Fibroblast of lung (primary cell): ENCODE measurements at regions not wholly inside any gene's neighbourhood (a gene's known extent, or its start where the extent isn't known, plus 50 kb on each side); places are given as distances from the start of the nearest gene placed in this dataset.
"Not testable (repeated sequence)": the region's sequence is repeated elsewhere in the genome, so short reads cannot be mapped to it uniquely, and the experiment has no call there.

Experiments used
- CTCF ChIP-seq, 2 donors: IDR thresholded peaks in 1 of 2; conservative IDR thresholded peaks in 1 of 2; 1 replicate in 1 of 2; 2 replicates in 1 of 2; pipeline ENCODE4 v1.5.1; 2011 to 2012; ENCODE audit warnings: low read length in 2 of 2, control low read depth in 1 of 2, inconsistent platforms in 1 of 2, low read depth in 1 of 2, mild to moderate bottlenecking in 1 of 2
- EZH2 ChIP-seq: IDR thresholded peaks from 2 replicates; pipeline ENCODE4 v1.5.1; 2012; ENCODE audit warnings: low read length, control low read depth, mild to moderate bottlenecking; ENCODE audit errors: missing control alignments

- not testable (repeated sequence) for TF ChIP-seq CTCF (conservative IDR thresholded peaks at IDR 0.05 in 1 of 2, IDR thresholded peaks at IDR 0.05 in 1 of 2; ENCODE audit: low read depth in 1 of 2, low read length in 2 of 2); EZH2
These were observed 104.7 kb downstream of the CCDC71L start for GRCh38 chr7:106556244-106556643.
